ENCODE measurements at regions not wholly inside any gene's neighbourhood (a gene's known extent, or its start where the extent isn't known, plus 50 kb on each side); places are given as distances from the start of the nearest gene placed in this dataset.

DNA sequence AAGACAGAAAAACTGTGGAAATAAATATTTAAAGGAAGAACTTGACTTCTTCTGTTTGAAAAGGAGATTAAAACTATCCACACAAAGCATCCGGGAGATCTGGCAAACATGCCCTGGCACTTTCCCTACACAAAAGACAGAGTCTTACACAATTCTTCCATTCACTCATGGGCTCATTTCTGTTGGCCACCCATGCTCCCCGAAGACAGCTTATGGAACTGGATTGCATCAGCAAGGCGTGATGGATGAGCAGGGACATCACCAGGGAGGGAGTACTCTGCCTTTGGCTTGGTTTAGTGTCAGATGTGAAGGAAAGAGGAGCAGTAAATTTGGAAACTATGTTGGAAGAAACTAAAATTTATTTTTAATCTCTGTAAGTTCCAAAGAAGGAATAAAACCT, 379.3 kb downstream of the CD109 start:
- Mint-ChIP-seq H3K9me3 (ENCODE audit: unreplicated experiment) (peaks cover 4% of the 10 kb centered on the region), H3K4me3 (ENCODE audit: unreplicated experiment) (no peak overlapping the region), H3K36me3 (ENCODE audit: low read depth, unreplicated experiment) (no peaks in the 10 kb centered on the region), H3K27ac (ENCODE audit: unreplicated experiment) (no peak overlapping the region), H3K4me1 (ENCODE audit: low read depth, unreplicated experiment) (peaks cover 15% of the 10 kb centered on the region), H3K27me3 (ENCODE audit: low read depth, unreplicated experiment) (no peaks in the 10 kb centered on the region)
- no peaks in the 10 kb centered on the region for H4K20me1 ChIP-seq (ENCODE audit: insufficient read depth, low read length)
- H3K9ac ChIP-seq (ENCODE audit: low read length) = no peak overlapping the region
- no peaks in the 10 kb centered on the region for H3K9me3 ChIP-seq (ENCODE audit: insufficient read depth, low read depth, low read length)
- peak; percentile 62 for FAIRE-seq
- TF ChIP-seq, protein P1, sequence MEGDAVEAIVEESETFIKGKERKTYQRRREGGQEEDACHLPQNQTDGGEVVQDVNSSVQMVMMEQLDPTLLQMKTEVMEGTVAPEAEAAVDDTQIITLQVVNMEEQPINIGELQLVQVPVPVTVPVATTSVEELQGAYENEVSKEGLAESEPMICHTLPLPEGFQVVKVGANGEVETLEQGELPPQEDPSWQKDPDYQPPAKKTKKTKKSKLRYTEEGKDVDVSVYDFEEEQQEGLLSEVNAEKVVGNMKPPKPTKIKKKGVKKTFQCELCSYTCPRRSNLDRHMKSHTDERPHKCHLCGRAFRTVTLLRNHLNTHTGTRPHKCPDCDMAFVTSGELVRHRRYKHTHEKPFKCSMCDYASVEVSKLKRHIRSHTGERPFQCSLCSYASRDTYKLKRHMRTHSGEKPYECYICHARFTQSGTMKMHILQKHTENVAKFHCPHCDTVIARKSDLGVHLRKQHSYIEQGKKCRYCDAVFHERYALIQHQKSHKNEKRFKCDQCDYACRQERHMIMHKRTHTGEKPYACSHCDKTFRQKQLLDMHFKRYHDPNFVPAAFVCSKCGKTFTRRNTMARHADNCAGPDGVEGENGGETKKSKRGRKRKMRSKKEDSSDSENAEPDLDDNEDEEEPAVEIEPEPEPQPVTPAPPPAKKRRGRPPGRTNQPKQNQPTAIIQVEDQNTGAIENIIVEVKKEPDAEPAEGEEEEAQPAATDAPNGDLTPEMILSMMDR (IDR thresholded peaks at IDR 0.05; ENCODE audit: insufficient read depth, low read depth, low read length) = no peak
- TF ChIP-seq EZH2 (IDR thresholded peaks at IDR 0.05; ENCODE audit: insufficient read depth, low read length) = no peak
- DNase-seq (ENCODE audit: low read depth) = no peak
- no peak overlapping the region for H2AFZ ChIP-seq (ENCODE audit: low read depth, low read length)
- no peak overlapping the region for H3K4me2 ChIP-seq (ENCODE audit: low read length)
- H3K36me3 ChIP-seq (ENCODE audit: insufficient read depth, low read length) = no peaks in the 10 kb centered on the region
- no peaks in the 10 kb centered on the region for H3K79me2 ChIP-seq (ENCODE audit: insufficient read depth, low read length)
- no peaks in the 10 kb centered on the region for H3K27me3 ChIP-seq (ENCODE audit: insufficient read depth, low read length)
- no peak overlapping the region for H3K4me3 ChIP-seq (ENCODE audit: insufficient read depth, low read depth, low read length)
- H3K27ac ChIP-seq (ENCODE audit: low read depth, low read length) = no peak overlapping the region
- H3K4me1 ChIP-seq (ENCODE audit: insufficient read depth, low read length) = no peaks in the 10 kb centered on the region

DNA sequence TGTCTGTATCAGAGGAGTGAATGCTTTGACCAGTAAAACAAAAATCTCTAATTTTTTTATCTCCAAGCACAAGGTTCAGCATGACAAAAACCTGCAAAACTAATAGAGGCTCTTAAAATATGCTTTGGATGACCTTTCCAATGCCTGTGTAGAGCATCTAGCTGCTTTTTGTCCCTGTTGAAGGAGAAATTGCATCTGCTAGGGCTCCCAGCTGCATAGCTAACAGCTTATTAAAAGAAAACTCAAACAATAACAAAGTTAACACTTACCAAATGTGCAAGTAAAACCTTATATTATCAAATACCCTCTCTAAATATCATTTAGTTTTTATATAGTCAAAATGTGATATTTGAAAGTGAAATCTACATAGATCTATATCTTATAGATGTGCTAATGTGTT, 378.6 kb downstream of the CD109 start:
- DNase-seq (ENCODE audit: low read depth) (no peak), FAIRE-seq (no peak)
- H3K9me3 Mint-ChIP-seq (ENCODE audit: unreplicated experiment) = peaks cover 3% of the 10 kb centered on the region
- Histone ChIP-seq H4K20me1 (ENCODE audit: insufficient read depth, low read length) (no peaks in the 10 kb centered on the region), H3K36me3 (ENCODE audit: insufficient read depth, low read length) (no peaks in the 10 kb centered on the region), H3K27ac (ENCODE audit: low read depth, low read length) (no peak overlapping the region), H3K79me2 (ENCODE audit: insufficient read depth, low read length) (no peaks in the 10 kb centered on the region), H3K27me3 (ENCODE audit: insufficient read depth, low read length) (no peaks in the 10 kb centered on the region), H3K9me3 (ENCODE audit: insufficient read depth, low read depth, low read length) (no peaks in the 10 kb centered on the region), H2AFZ (ENCODE audit: low read depth, low read length) (no peak overlapping the region), H3K4me3 (ENCODE audit: insufficient read depth, low read depth, low read length) (no peak overlapping the region), H3K4me1 (ENCODE audit: insufficient read depth, low read length) (no peaks in the 10 kb centered on the region), H3K9ac (ENCODE audit: low read length) (no peak overlapping the region), H3K4me2 (ENCODE audit: low read length) (no peak overlapping the region)
- no peaks in the 10 kb centered on the region for H3K36me3 Mint-ChIP-seq (ENCODE audit: low read depth, unreplicated experiment)
- H3K27ac Mint-ChIP-seq (ENCODE audit: unreplicated experiment) = no peak overlapping the region
- H3K27me3 Mint-ChIP-seq (ENCODE audit: low read depth, unreplicated experiment) = no peaks in the 10 kb centered on the region
- H3K4me1 Mint-ChIP-seq (ENCODE audit: low read depth, unreplicated experiment) = peaks cover 20% of the 10 kb centered on the region
- no peak overlapping the region for H3K4me3 Mint-ChIP-seq (ENCODE audit: unreplicated experiment)
- TF ChIP-seq, protein P1 (IDR thresholded peaks at IDR 0.05; ENCODE audit: insufficient read depth, low read depth, low read length) = no peak
- TF ChIP-seq EZH2 (IDR thresholded peaks at IDR 0.05; ENCODE audit: insufficient read depth, low read length) = no peak

- Histone ChIP-seq H3K9me3 (ENCODE audit: insufficient read depth, low read depth, low read length) (no peaks in the 10 kb centered on the region), H3K27me3 (ENCODE audit: insufficient read depth, low read length) (no peaks in the 10 kb centered on the region), H4K20me1 (ENCODE audit: insufficient read depth, low read length) (no peaks in the 10 kb centered on the region), H3K9ac (ENCODE audit: low read length) (no peak overlapping the region), H3K4me2 (ENCODE audit: low read length) (peak overlapping the region; percentile 32), H3K27ac (ENCODE audit: low read depth, low read length) (no peak overlapping the region), H3K79me2 (ENCODE audit: insufficient read depth, low read length) (no peaks in the 10 kb centered on the region), H3K4me3 (ENCODE audit: insufficient read depth, low read depth, low read length) (no peak overlapping the region), H3K4me1 (ENCODE audit: insufficient read depth, low read length) (no peaks in the 10 kb centered on the region), H3K36me3 (ENCODE audit: insufficient read depth, low read length) (no peaks in the 10 kb centered on the region), H2AFZ (ENCODE audit: low read depth, low read length) (no peak overlapping the region)
- FAIRE-seq = no peak
- H3K27me3 Mint-ChIP-seq (ENCODE audit: low read depth, unreplicated experiment) = no peaks in the 10 kb centered on the region
- peaks cover 25% of the 10 kb centered on the region for H3K4me1 Mint-ChIP-seq (ENCODE audit: low read depth, unreplicated experiment)
- peak; percentile 19 for DNase-seq (ENCODE audit: low read depth)
- H3K27ac Mint-ChIP-seq (ENCODE audit: unreplicated experiment) = no peak overlapping the region
- TF ChIP-seq, protein P1 (IDR thresholded peaks at IDR 0.05; ENCODE audit: insufficient read depth, low read depth, low read length) = no peak
- no peak for TF ChIP-seq EZH2 (IDR thresholded peaks at IDR 0.05; ENCODE audit: insufficient read depth, low read length)
- no peaks in the 10 kb centered on the region for H3K36me3 Mint-ChIP-seq (ENCODE audit: low read depth, unreplicated experiment)
- no peaks in the 10 kb centered on the region for H3K9me3 Mint-ChIP-seq (ENCODE audit: unreplicated experiment)
- no peak overlapping the region for H3K4me3 Mint-ChIP-seq (ENCODE audit: unreplicated experiment)
These were observed 378.0 kb downstream of the CD109 start for GRCh38 chr6:74073999-74074398.

Measured in astrocyte (in vitro differentiated cells and primary cell).